D721Med (cell line): ENCODE measurements at regions not wholly inside any gene's neighbourhood (a gene's known extent, or its start where the extent isn't known, plus 50 kb on each side); places are given as distances from the start of the nearest gene placed in this dataset.

Experiments
- DNase-seq: peaks from one replicate; pipeline ENCODE4 v3.0.0; 2011; ENCODE audit warnings: low spot score; ENCODE audit not compliant: insufficient read length
- FAIRE-seq: peaks from 2 replicates; lab custom pipeline; 2011; peaks lifted over from hg19 to GRCh38; lab: Jason Lieb, UNC
- CTCF ChIP-seq: IDR thresholded peaks from 2 replicates; pipeline ENCODE4 v1.5.1; 2012; ENCODE audit warnings: mild to moderate bottlenecking, control low read depth; ENCODE audit not compliant: insufficient read depth; ENCODE audit errors: missing control alignments

DNA sequence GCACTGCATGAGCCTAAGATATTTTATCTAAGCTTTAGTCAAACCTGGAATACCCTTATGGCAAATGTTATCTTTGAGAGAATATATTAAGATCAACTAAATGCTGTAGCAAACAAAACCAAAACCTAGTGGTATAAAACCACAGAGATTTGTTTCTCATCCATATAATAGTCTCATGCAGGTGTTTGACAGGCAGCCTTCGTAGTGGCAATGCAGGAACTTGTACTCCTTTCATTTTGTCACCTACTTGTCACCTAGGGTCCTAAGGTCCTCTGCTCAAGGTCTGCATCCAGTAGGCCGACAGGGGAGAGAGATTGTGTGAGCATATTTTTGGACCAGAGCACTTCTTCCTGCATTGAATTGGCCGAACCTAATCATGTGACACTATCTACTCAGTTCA is 352.6 kb downstream of the GPR37 start:
- no peak for DNase-seq

DNA sequence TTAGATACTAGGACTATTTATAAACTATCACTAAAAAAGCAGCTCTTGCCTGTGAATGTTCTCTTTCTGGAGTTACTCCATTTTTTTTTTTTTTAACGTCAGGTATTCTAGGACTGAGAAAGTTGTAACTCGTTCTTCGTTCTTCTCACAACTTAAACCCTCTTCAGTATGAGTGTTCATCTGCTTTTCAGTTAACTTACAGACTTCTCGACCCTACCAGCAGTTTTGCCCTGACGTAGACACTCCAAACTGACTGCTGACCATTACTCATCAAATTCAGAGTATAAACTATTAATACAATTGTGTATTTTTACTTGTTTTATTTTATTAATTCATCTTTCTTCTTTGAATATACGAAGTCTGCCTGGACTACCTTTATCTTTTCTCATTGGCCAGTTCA is 353.1 kb downstream of the GPR37 start:
- no peak for TF ChIP-seq CTCF
- no peak for FAIRE-seq

More for the DNA sequence above, 352.6 kb downstream of the GPR37 start:
- TF ChIP-seq CTCF: no peak
- no peak for FAIRE-seq

DNA sequence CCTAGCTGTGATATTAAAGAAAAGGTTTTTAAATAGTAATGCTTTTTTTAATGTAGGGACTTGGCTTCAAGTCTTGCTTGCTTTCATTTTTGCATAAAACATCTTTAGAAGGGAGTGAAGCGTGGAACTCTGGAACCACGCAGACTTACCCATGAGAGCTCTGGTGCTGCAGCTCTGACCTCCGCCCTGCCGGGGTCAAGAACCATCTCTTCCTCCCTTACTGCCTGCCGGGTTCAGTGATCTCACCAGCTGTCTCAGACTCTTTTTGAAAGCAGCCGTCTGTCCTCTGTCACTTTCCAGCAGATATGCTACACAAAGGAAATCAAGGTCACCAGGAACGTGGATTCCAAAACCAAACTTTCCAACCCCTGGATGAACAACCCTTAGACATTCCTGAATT is 353.8 kb downstream of the GPR37 start:
- no peak for TF ChIP-seq CTCF
- DNase-seq (no peak), FAIRE-seq (no peak)

More for the DNA sequence above, 353.1 kb downstream of the GPR37 start:
- DNase-seq: no peak

DNA sequence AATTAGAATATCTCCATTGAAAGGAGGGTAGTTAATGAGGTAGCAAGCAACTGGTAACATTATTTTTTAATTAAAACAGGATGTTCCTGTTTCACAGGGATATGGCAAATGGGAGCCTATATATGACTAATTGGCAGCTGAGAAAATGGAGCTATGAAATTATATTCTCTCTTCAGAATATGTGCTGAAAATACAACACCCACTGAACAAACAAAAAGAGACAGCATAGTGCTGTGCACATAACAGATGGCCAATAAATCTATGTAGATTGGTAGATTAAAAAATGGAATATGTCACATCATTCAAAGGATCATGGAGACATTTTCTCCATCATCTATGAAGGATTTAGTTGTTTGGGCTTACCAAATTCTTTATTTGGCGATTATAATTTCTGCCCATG is 362.0 kb downstream of the GPR37 start:
- FAIRE-seq: no peak

DNA sequence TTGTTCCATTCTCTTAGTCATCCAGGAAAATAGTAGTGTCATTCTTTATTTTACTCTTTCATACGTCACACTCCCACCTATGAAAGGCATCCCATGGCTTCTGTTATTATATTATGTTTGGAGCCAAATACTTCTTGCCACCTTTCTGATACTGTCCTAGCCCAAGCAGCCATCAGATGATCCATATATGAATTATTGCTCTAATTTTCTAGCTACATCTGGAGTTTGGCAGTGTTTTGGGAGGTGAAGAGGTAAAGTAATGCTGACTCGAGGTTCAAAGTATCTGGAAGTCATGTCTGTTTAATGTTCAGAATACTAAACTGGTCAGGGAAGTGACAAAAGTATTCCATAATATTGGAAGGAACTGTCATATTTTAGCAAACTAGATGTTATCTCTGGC is 362.5 kb downstream of the GPR37 start:
- DNase-seq (no peak), FAIRE-seq (no peak)
- no peak for TF ChIP-seq CTCF

More for the DNA sequence above, 362.0 kb downstream of the GPR37 start:
- no peak for TF ChIP-seq CTCF
- no peak for DNase-seq

DNA sequence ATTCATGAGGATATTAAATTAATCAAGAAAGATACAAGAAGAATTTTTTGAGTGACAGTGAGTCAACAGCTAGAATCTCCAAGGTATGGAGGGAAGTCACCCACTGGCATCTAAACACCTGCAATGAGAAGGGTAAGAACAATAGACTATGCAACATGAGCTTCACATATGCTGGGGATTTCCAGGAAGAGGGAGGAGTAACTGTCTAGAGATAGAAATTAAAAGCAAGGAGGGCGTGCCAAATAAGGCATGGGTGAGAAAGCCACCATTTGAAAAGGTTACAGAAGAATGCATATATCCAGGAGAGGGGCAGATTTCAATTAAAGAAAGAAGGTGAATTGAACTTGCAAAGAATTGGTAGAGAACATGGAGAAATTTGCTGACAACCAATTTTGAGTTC is 365.7 kb downstream of the GPR37 start:
- FAIRE-seq (no peak), DNase-seq (no peak)
- TF ChIP-seq CTCF: no peak

GRCh38 chr7:124398937-124399552 is 366.2 kb upstream of the TMEM229A start:
- TF ChIP-seq CTCF: no peak
- no peak for DNase-seq
- no peak for FAIRE-seq
